Liver (tissue), 8 donors: ENCODE measurements at regions not wholly inside any gene's neighbourhood (a gene's known extent, or its start where the extent isn't known, plus 50 kb on each side); places are given as distances from the start of the nearest gene placed in this dataset.

ENCODE experiments used
- DNase-seq: peaks from one replicate; pipeline ENCODE4 v3.0.0-alpha.2; 2017; ENCODE audit warnings: low spot score
- H3K27ac ChIP-seq, 2 donors: one replicate each; pipeline ENCODE4 v1.7.0; 2013; ENCODE audit warnings: inconsistent platforms in 2 of 2, low read length in 2 of 2, control low read depth in 1 of 2, low read depth in 1 of 2, mild to moderate bottlenecking in 1 of 2
- H3K27me3 ChIP-seq, 4 donors: one replicate each; pipeline versions ENCODE4 v1.6.1 to v1.7.0; 2013; ENCODE audit warnings: low read length in 3 of 4, inconsistent platforms in 1 of 4, mild to moderate bottlenecking in 1 of 4, moderate library complexity in 1 of 4; ENCODE audit not compliant: control insufficient read depth in 4 of 4, insufficient read depth in 4 of 4
- H3K36me3 ChIP-seq, 4 donors: one replicate each; pipeline versions ENCODE4 v1.6.1 to v1.7.0; 2013; ENCODE audit warnings: low read length in 3 of 4, mild to moderate bottlenecking in 3 of 4, low read depth in 1 of 4, moderate library complexity in 1 of 4; ENCODE audit not compliant: control insufficient read depth in 4 of 4, insufficient read depth in 3 of 4
- H3K4me1 ChIP-seq, 4 donors: one replicate each; pipeline versions ENCODE4 v1.6.1 to v1.7.0; 2013; ENCODE audit warnings: low read length in 3 of 4, mild to moderate bottlenecking in 3 of 4, moderate library complexity in 1 of 4; ENCODE audit not compliant: control insufficient read depth in 4 of 4, insufficient read depth in 4 of 4
- H3K4me3 ChIP-seq, 3 donors: one replicate each; pipeline versions ENCODE4 v1.6.1 to v1.7.0; 2013; ENCODE audit warnings: low read length in 3 of 3, control low read depth in 1 of 3, low read depth in 1 of 3, mild to moderate bottlenecking in 1 of 3
- H3K9ac ChIP-seq, 2 donors: one replicate each; pipeline ENCODE4 v1.7.0; 2013; ENCODE audit warnings: low read length in 2 of 2, mild to moderate bottlenecking in 2 of 2, moderate library complexity in 2 of 2, control low read depth in 1 of 2, low read depth in 1 of 2
- H3K9me3 ChIP-seq, 4 donors: one replicate each; pipeline versions ENCODE4 v1.6.1 to v1.7.0; 2013; ENCODE audit warnings: low read length in 3 of 4; ENCODE audit not compliant: control insufficient read depth in 4 of 4
- ATF3 ChIP-seq: IDR thresholded peaks from 2 replicates; pipeline ENCODE4 v1.6.1; 2016; ENCODE audit warnings: antibody characterized with exemption
- CTCF ChIP-seq: fragments of 150-350 bp; IDR thresholded peaks from 2 replicates; pipeline ENCODE4 v1.5.1; 2017; ENCODE audit warnings: improper control_type of control experiment, low read depth, low read length; ENCODE audit not compliant: missing input control
- FOXA1 ChIP-seq: IDR thresholded peaks from 2 replicates; pipeline ENCODE4 v1.6.1; 2016; ENCODE audit warnings: antibody characterized with exemption
- FOXA2 ChIP-seq: IDR thresholded peaks from 2 replicates; pipeline ENCODE4 v1.6.1; 2016; ENCODE audit warnings: antibody characterized with exemption
- HNF4A ChIP-seq, 2 donors: conservative IDR thresholded peaks; 2 replicates each; pipeline ENCODE4 v1.6.1; 2016; ENCODE audit warnings: antibody characterized with exemption in 2 of 2, mild to moderate bottlenecking in 2 of 2
- HNF4G ChIP-seq: IDR thresholded peaks from 2 replicates; pipeline ENCODE4 v1.6.1; 2016; ENCODE audit warnings: antibody characterized with exemption
- JUND ChIP-seq, 2 donors: IDR thresholded peaks; 2 replicates each; pipeline ENCODE4 v1.6.1; 2016; ENCODE audit warnings: antibody characterized with exemption in 2 of 2
- RAD21 ChIP-seq, 2 donors: IDR thresholded peaks; 2 replicates each; pipeline ENCODE4 v1.6.1; 2016; ENCODE audit warnings: antibody characterized with exemption in 2 of 2, mild to moderate bottlenecking in 2 of 2
- REST ChIP-seq: IDR thresholded peaks from 2 replicates; pipeline ENCODE4 v1.6.1; 2016; ENCODE audit warnings: antibody characterized with exemption, mild to moderate bottlenecking
- RXRA ChIP-seq, 2 donors: IDR thresholded peaks; 2 replicates each; pipeline ENCODE4 v1.6.1; 2017 to 2018; ENCODE audit warnings: antibody characterized with exemption in 2 of 2, mild to moderate bottlenecking in 1 of 2
- SP1 ChIP-seq: IDR thresholded peaks from 2 replicates; pipeline ENCODE4 v1.6.1; 2018; ENCODE audit warnings: antibody characterized with exemption, mild to moderate bottlenecking
- YY1 ChIP-seq: IDR thresholded peaks from 2 replicates; pipeline ENCODE4 v1.6.1; 2016; ENCODE audit warnings: antibody characterized with exemption, mild to moderate bottlenecking
- WGBS: extraction: QIAGEN DNeasy Blood & Tissue Kit; methylation state at CpG from one replicate; pipeline ENCODE4 v1.1.7; 2013; 5-methylcytosine and 5-hydroxymethylcytosine counted together
- donor health status: healthy.
- donor health status: healthy.
- donor health status: healthy.
- donor health status: healthy.
- donor health status: healthy.

- TF ChIP-seq REST, result no peak
Measured at GRCh38 chr11:119482521-119483011, 59.6 kb upstream of the THY1 start (continued).

GRCh38 chr11:119481667-119482400 is 58.9 kb upstream of the THY1 start:
- Histone ChIP-seq H3K9ac (no peak overlapping the region), H3K27me3 (no peaks in the 10 kb centered on the region), H3K4me3 (no peak overlapping the region), H3K9me3 (no peaks in the 10 kb centered on the region), H3K36me3 (no peaks in the 10 kb centered on the region), H3K27ac (no peak overlapping the region), H3K4me1 (peaks cover 0 to 8% (median 4%) of the 10 kb centered on the region in 4 donors)
- DNase-seq, result no peak
- 55% methylated on average over 22 of the region's 22 CpGs for WGBS
- TF ChIP-seq RXRA (IDR thresholded peaks at IDR 0.05), result no peak

- Histone ChIP-seq H3K4me1 (peaks cover 0 to 8% (median 4%) of the 10 kb centered on the region in 4 donors), H3K27ac (no peak overlapping the region), H3K9me3 (no peaks in the 10 kb centered on the region), H3K9ac (no peak overlapping the region), H3K36me3 (no peaks in the 10 kb centered on the region), H3K4me3 (no peak overlapping the region), H3K27me3 (no peaks in the 10 kb centered on the region)
- WGBS, result 19% methylated on average over 31 of the region's 31 CpGs
- DNase-seq, result peak; percentile 87
- peak; percentile 93 to 95 for TF ChIP-seq RAD21 (IDR thresholded peaks at IDR 0.05)
- peak; percentile 97 for TF ChIP-seq REST
- peak; percentile 32 for TF ChIP-seq SP1
- TF ChIP-seq JUND (IDR thresholded peaks at IDR 0.05), result peak in 1 of 2 donors; percentile 49
- TF ChIP-seq HNF4G, result no peak
- no peak for TF ChIP-seq YY1
- TF ChIP-seq FOXA1, result peak; percentile 75
- TF ChIP-seq CTCF, result peak; percentile 96
- no peak for TF ChIP-seq ATF3
- TF ChIP-seq FOXA2, result peak; percentile 83
- peak; percentile 47 to 50 for TF ChIP-seq HNF4A (conservative IDR thresholded peaks at IDR 0.05)
- peak; percentile 46 to 59 for TF ChIP-seq RXRA (IDR thresholded peaks at IDR 0.05)
Measured at GRCh38 chr11:119481021-119481666, 58.2 kb upstream of the THY1 start.
